ENCODE measurements at regions not wholly inside any gene's neighbourhood (a gene's known extent, or its start where the extent isn't known, plus 50 kb on each side); places are given as distances from the start of the nearest gene placed in this dataset.
"Not testable (repeated sequence)": the region's sequence is repeated elsewhere in the genome, so short reads cannot be mapped to it uniquely, and the experiment has no call there.

DNA sequence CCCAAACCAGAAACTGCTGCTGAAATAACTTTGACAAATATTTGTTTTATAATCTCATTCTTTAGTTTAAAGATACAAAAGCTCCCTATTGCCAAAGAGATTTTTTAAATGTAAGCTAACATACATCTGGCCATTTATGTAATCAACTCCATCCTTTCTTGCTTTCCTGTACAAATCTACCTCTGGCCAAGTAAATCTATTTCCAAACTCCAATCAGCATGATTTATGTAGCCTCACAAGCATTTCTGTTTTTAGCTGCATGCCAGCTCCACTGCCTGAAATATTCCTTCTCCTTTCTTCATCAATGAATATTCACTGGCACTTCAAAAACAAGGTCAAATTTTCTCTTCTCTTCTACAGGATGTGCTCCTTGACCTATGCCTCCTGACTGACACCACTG, 80.0 kb downstream of the SHOX2 start:
- in situ Hi-C loops (cut with HindIII; ENCODE audit: low sequenced_read_pairs): no loop called here
- DNase-seq (ENCODE audit: low read depth): no peak
- TF ChIP-seq, protein P1, sequence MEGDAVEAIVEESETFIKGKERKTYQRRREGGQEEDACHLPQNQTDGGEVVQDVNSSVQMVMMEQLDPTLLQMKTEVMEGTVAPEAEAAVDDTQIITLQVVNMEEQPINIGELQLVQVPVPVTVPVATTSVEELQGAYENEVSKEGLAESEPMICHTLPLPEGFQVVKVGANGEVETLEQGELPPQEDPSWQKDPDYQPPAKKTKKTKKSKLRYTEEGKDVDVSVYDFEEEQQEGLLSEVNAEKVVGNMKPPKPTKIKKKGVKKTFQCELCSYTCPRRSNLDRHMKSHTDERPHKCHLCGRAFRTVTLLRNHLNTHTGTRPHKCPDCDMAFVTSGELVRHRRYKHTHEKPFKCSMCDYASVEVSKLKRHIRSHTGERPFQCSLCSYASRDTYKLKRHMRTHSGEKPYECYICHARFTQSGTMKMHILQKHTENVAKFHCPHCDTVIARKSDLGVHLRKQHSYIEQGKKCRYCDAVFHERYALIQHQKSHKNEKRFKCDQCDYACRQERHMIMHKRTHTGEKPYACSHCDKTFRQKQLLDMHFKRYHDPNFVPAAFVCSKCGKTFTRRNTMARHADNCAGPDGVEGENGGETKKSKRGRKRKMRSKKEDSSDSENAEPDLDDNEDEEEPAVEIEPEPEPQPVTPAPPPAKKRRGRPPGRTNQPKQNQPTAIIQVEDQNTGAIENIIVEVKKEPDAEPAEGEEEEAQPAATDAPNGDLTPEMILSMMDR (IDR thresholded peaks at IDR 0.05; ENCODE audit: low read depth, low read length, missing control alignments): no peak
- H3K4me3 ChIP-seq (ENCODE audit: low read depth, low read length): no peak overlapping the region

DNA sequence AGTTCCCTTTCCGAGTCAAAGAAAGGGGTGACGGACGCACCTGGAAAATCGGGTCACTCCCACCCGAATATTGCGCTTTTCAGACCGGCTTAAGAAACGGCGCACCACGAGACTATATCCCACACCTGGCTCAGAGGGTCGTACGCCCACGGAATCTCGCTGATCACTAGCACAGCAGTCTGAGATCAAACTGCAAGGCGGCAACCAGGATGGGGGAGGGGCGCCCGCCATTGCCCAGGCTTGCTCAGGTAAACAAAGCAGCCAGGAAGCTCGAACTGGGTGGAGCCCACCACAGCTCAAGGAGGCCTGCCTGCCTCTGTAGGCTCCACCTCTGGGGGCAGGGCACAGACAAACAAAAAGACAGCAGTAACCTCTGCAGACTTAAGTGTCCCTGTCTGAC, 86.3 kb downstream of the SHOX2 start:
- H3K4me3 ChIP-seq (ENCODE audit: low read depth, low read length); DNase-seq (ENCODE audit: low read depth); in situ Hi-C loops (cut with HindIII; ENCODE audit: low sequenced_read_pairs): not testable (repeated sequence)

DNA sequence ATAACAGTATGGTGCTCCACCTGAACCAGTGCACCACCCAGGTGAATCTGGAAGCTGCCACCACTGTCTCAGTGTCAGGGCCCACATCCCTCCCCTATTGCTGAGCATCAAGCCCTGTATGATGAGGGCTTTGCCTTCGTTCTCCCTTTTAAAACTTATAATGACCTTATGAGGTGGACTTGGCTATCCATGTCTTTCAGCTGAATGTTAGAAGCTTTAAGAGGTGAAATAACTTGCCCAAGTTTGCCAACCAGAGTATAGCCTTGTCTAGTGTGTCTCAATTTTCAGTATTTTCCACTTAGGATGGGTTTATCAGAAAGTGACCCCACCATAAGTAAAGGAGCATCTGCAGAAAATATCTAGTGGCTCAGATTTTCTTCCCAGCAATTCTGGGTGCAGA, 87.8 kb downstream of the SHOX2 start:
- TF ChIP-seq, protein P1 (IDR thresholded peaks at IDR 0.05; ENCODE audit: low read depth, low read length, missing control alignments): no peak
- DNase-seq (ENCODE audit: low read depth): no peak
- H3K4me3 ChIP-seq (ENCODE audit: low read depth, low read length): no peak overlapping the region
- in situ Hi-C loops (cut with HindIII; ENCODE audit: low sequenced_read_pairs): no loop called here

DNA sequence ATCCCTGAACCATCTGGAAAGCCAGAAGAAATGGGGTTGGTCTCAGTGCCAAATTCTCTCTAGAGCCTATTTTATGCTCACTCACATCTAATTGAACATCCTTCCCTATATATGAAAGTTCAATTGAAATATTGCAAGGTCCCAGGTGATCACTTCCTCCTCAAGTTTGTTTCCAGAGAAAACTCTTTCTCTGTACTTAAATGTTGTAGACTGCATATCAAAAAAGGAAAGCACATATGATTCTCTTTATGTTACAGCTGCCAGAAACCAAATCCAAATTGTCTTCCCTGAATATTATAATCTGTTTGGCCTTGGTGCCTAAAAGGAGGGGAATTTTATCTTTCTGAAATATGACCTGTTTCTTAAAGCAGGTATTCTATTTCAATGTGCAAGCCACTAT, 93.3 kb downstream of the SHOX2 start:
- H3K4me3 ChIP-seq (ENCODE audit: low read depth, low read length): no peak overlapping the region
- TF ChIP-seq, protein P1 (IDR thresholded peaks at IDR 0.05; ENCODE audit: low read depth, low read length, missing control alignments): no peak
- no peak for DNase-seq (ENCODE audit: low read depth)
- in situ Hi-C loops (cut with HindIII; ENCODE audit: low sequenced_read_pairs): no loop called here

DNA sequence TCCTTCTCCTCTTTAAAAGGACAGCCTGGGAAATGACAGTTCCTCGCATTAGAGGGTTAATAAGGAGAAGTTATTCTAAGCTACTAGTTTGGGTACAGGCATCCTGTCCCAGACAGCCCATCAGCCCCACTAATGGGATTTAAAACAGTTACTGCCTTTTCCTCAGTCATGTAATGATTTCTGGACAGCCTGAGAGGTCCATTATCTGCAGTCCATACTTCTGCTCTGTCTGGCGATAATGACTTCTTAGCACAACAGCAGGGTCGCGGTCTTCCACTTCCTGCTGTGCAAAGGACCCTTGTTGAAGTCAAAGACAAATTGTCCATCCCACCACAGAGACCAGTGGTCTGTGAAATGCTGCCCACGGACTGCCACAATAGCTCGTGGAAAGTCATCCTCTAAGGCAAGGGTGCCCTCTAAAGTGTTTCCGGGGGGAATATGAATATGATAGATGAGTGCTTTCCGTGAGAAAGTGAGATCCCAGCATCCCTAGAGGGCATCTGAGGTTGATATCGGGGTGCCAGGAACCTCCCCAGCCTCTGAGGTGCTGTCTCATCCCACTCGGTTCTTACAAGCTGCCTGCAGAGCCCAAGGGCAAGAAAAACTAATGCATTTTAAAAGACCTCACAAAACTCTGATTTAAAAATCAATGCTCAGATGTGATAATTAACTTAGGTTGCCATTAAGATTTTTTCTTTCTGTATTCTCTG, 100.7 kb downstream of the SHOX2 start:
- H3K4me3 ChIP-seq (ENCODE audit: low read depth, low read length): no peak overlapping the region
- in situ Hi-C loops (cut with HindIII; ENCODE audit: low sequenced_read_pairs): no loop called here
- DNase-seq (ENCODE audit: low read depth): no peak
- TF ChIP-seq, protein P1 (IDR thresholded peaks at IDR 0.05; ENCODE audit: low read depth, low read length, missing control alignments): no peak

DNA sequence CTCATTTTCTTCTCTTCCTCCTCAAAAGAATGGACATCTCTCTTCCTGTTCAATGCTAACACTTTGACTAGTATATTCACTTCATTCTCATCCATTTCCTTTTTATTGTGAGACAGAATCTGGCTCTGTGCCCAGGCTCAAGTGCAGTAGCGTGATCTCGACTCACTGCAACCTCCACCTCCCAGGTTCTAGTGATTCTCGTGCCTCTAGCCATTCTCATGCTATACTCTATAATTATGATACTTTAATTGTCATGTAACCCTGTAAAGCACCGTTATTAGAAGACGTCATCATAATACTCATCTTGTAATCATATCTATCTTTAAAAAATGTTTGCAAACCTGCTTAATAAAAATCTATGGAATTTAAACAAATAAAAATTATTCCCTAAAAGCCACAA, 107.0 kb downstream of the SHOX2 start:
- TF ChIP-seq, protein P1 (IDR thresholded peaks at IDR 0.05; ENCODE audit: low read depth, low read length, missing control alignments): no peak
- in situ Hi-C loops (cut with HindIII; ENCODE audit: low sequenced_read_pairs): no loop called here

DNA sequence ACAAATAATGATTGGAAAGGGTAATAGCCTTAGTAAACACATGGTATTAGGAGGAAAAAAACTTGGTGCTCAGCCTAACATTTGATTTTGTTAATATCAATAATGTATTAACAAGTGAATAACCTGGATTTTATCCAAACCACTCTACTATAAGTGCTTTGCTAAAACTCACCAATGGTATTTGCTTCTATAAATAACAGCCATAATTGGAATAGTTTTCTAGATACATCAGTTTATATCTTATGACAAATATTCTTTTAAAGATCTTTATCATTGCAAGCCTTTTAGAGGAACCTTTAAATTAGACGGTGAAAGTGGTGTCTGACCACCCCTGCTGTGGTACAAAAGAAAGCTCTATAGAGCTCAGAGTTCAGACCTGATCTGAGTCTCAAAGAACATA, 123.9 kb downstream of the SHOX2 start:
- DNase-seq (ENCODE audit: low read depth): no peak
- TF ChIP-seq, protein P1 (IDR thresholded peaks at IDR 0.05; ENCODE audit: low read depth, low read length, missing control alignments): no peak
- in situ Hi-C loops (cut with HindIII; ENCODE audit: low sequenced_read_pairs): no loop called here
- no peak overlapping the region for H3K4me3 ChIP-seq (ENCODE audit: low read depth, low read length)

More for the DNA sequence above, 107.0 kb downstream of the SHOX2 start:
- H3K4me3 ChIP-seq (ENCODE audit: low read depth, low read length): no peak overlapping the region
- DNase-seq (ENCODE audit: low read depth): no peak

All from astrocyte of the cerebellum (primary cell).